Upper lobe of right lung (tissue), 1 donor: ENCODE measurements at regions not wholly inside any gene's neighbourhood (a gene's known extent, or its start where the extent isn't known, plus 50 kb on each side); places are given as distances from the start of the nearest gene placed in this dataset.

Source experiments
- ATAC-seq: fragments of 200-7000 bp; cut with Tn5 transposase; one replicate; pipeline ENCODE4 v1.9.1; 2020; ENCODE audit warnings: mild to moderate bottlenecking, moderate library complexity
- DNase-seq: peaks from one replicate; pipeline ENCODE4 v3.0.0-alpha.2; 2020
- H3K27ac ChIP-seq: fragments of 200-600 bp; one replicate; pipeline ENCODE4 v1.8.0; 2022
- H3K27me3 ChIP-seq: fragments of 200-600 bp; one replicate; pipeline ENCODE4 v1.8.0; 2022; ENCODE audit warnings: mild to moderate bottlenecking
- H3K36me3 ChIP-seq: fragments of 200-600 bp; one replicate; pipeline ENCODE4 v1.8.0; 2022
- H3K4me1 ChIP-seq: fragments of 200-600 bp; one replicate; pipeline ENCODE4 v1.8.0; 2022
- H3K4me3 ChIP-seq: fragments of 200-600 bp; one replicate; pipeline ENCODE4 v1.8.0; 2022; ENCODE audit warnings: mild to moderate bottlenecking
- H3K9me3 ChIP-seq: fragments of 200-600 bp; one replicate; pipeline ENCODE4 v1.8.0; 2022
- CTCF ChIP-seq: fragments of 200-600 bp; IDR thresholded peaks from one replicate; pipeline ENCODE4 v1.8.0; 2022; ENCODE audit warnings: antibody characterized with exemption
- intact Hi-C: fragments of 100-400 bp; cut with DNase I; formaldehyde crosslinking; loops from one replicate; pipeline ENCODE4 v1.11.0; 2022
- donor health status: DM: no; HTN: yes; CAD: no; lungs with severe emphysema.

DNA sequence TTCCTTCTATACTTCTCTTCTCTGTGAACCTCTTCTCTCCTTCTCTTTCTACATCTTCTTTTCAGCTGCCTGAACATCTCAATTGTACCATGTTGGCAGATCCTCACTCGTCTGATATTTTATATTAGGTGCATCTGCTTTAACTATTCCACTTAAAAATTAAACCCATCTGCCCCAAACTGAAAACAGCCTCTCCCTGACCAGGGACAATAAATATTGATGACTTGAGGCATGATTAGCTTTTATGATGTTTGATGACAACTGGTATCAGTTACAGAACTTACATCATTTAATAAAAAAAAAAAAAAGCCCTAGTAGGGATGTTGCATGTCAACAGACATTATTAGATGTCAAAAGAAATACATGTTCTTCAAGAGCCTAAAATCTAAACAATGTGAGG, 79.8 kb upstream of the HABP2 start:
- Histone ChIP-seq H3K27me3 (no peaks in the 10 kb centered on the region), H3K9me3 (no peaks in the 10 kb centered on the region), H3K4me1 (peaks cover 28% of the 10 kb centered on the region), H3K36me3 (no peaks in the 10 kb centered on the region), H3K4me3 (no peak overlapping the region), H3K27ac (no peak overlapping the region)
- TF ChIP-seq CTCF = no peak
- intact Hi-C loops = no loop called here
- ATAC-seq (no peak), DNase-seq (no peak)

DNA sequence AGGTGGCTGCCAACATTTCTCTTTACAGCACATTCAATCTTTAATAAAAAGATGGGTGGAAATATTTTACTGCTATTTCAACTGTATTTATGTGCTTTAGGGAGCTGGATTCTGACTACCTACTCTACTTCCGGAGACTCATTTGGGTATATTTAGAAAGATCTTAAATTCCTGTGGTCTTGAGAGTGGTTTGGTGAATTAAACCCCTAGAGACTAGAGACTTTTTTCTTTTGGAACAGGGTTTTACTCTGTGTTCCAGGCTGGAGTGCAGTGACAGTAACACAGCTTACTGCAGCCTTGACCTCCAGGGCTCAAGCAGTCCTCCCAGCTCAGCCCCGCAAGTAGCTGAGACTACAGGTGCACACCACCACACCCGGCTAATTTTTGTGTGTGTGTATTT, 79.0 kb upstream of the HABP2 start:
- Histone ChIP-seq H3K27me3 (no peaks in the 10 kb centered on the region), H3K36me3 (no peaks in the 10 kb centered on the region), H3K4me3 (no peak overlapping the region), H3K27ac (no peak overlapping the region), H3K4me1 (peaks cover 28% of the 10 kb centered on the region), H3K9me3 (no peaks in the 10 kb centered on the region)
- peak; percentile 8 for ATAC-seq
- DNase-seq = no peak
- intact Hi-C loops = no loop called here
- no peak for TF ChIP-seq CTCF

GRCh38 chr10:113474752-113475151, 78.1 kb upstream of the HABP2 start:
- Histone ChIP-seq H3K4me3 (no peak overlapping the region), H3K36me3 (no peaks in the 10 kb centered on the region), H3K27ac (peak overlapping the region; percentile 25), H3K9me3 (peaks cover 3% of the 10 kb centered on the region), H3K27me3 (no peaks in the 10 kb centered on the region), H3K4me1 (peaks cover 28% of the 10 kb centered on the region)
- TF ChIP-seq CTCF = no peak
- ATAC-seq (no peak), DNase-seq (no peak)
- intact Hi-C loops = no loop called here

- DNase-seq (no peak), ATAC-seq (peak; percentile 33)
- intact Hi-C loops = no loop called here
- H3K4me3 ChIP-seq = no peak overlapping the region
- peaks cover 28% of the 10 kb centered on the region for H3K4me1 ChIP-seq
- no peaks in the 10 kb centered on the region for H3K27me3 ChIP-seq
- TF ChIP-seq CTCF = no peak
- H3K27ac ChIP-seq = peak overlapping the region; percentile 25
- H3K9me3 ChIP-seq = peaks cover 9% of the 10 kb centered on the region
- no peaks in the 10 kb centered on the region for H3K36me3 ChIP-seq
Measured at GRCh38 chr10:113475381-113475807, 77.5 kb upstream of the HABP2 start.

DNA sequence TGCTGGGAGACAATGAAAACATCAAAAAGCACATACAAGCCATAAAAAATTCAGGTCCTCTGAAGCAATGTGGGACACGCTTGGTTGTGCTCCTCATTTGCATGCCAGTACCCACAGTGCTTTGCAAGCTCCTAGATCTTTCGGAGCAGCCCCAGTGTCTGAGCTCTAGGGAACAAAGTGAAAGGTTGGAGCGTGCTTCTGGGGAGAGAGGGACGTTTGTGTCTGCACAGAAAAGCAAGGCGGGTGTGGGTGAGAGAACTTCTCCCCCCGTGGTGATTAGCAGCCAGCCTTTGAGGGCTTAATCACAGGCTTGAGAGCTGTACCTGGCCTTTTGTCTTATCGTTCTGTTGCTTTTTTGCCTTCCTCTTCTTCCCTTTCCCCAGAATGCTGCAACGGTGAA, 76.7 kb upstream of the HABP2 start:
- ATAC-seq = peak; percentile 37
- H3K4me1 ChIP-seq = peaks cover 28% of the 10 kb centered on the region
- no peak for DNase-seq
- H3K4me3 ChIP-seq = no peak overlapping the region
- intact Hi-C loops = no loop called here
- H3K27me3 ChIP-seq = no peaks in the 10 kb centered on the region
- no peak for TF ChIP-seq CTCF
- no peaks in the 10 kb centered on the region for H3K36me3 ChIP-seq
- H3K9me3 ChIP-seq = peaks cover 9% of the 10 kb centered on the region
- H3K27ac ChIP-seq = no peak overlapping the region

DNA sequence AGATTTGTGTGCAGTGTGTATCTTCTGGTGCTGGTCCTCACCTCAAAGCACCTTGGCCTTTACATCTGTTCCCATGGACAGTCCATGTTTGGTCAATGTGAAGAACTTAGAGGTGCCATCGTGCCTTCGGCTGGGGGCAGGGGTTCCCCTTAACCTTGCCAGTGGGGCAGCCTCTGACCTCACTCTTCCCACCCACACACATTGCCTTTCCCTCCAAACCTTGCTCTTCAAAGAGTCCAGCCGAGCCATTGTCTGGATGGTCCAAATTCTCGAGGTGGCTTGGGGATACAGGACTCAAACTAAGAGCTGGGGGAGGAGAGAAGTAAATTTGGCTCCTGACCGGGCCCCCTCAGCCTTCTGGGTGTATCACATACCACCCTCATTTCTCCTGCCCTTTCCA, 76.2 kb upstream of the HABP2 start:
- peaks cover 9% of the 10 kb centered on the region for H3K9me3 ChIP-seq
- no peaks in the 10 kb centered on the region for H3K27me3 ChIP-seq
- H3K36me3 ChIP-seq = no peaks in the 10 kb centered on the region
- TF ChIP-seq CTCF = no peak
- DNase-seq = no peak
- ATAC-seq = no peak
- intact Hi-C loops = no loop called here
- H3K27ac ChIP-seq = no peak overlapping the region
- peaks cover 28% of the 10 kb centered on the region for H3K4me1 ChIP-seq
- no peak overlapping the region for H3K4me3 ChIP-seq
